HepG2 (cell line): ENCODE measurements at regions not wholly inside any gene's neighbourhood (a gene's known extent, or its start where the extent isn't known, plus 50 kb on each side); places are given as distances from the start of the nearest gene placed in this dataset.

Experiments used
- ATAC-seq: fragments of 200-7000 bp; cut with Tn5 transposase; 3 replicates; pipeline ENCODE4 v1.9.1; 2020; ENCODE audit warnings: mild to moderate bottlenecking, moderate library complexity
- BruUV-seq: library from RNA; stranded (reverse); fragments of 400-500 nt; replicated peaks from 2 replicates; lab custom pipeline; 2021; lab: Mats Ljungman, UMichigan
- CTCF ChIA-PET: fragments of 300-600 bp; formaldehyde crosslinking; extraction: SDS; loops from one replicate; lab custom pipeline; 2021; ENCODE audit warnings: low total read pairs, inconsistent platforms, low intra/inter-chr PET ratio; lab: Yijun Ruan, JAX
- POLR2A ChIA-PET: fragments of 350-600 bp; sonication (Branson Sonifier 250); formaldehyde crosslinking; loops from one replicate; lab custom pipeline; 2020; ENCODE audit warnings: antibody characterized with exemption, inconsistent platforms; lab: Yijun Ruan, JAX
- DNase-seq: peaks from one replicate; pipeline ENCODE4 v3.0.0-alpha.2; 2015; ENCODE audit warnings: low spot score
- FAIRE-seq: peaks from 3 replicates; lab custom pipeline; 2011; peaks lifted over from hg19 to GRCh38; lab: Jason Lieb, UNC
- H2AFZ ChIP-seq: one replicate; pipeline ENCODE4 v1.6.1; 2011; ENCODE audit warnings: low read length, inconsistent platforms
- H3K27ac ChIP-seq: fragments of 300-600 bp; 3 replicates; pipeline ENCODE4 v1.8.0; 2011; ENCODE audit warnings: mixed run types, mild to moderate bottlenecking, mixed read lengths, low read length, inconsistent platforms; ENCODE audit not compliant: insufficient read depth; ENCODE audit errors: extremely low read length
- H3K27me3 ChIP-seq, 2 experiments: fragments of 200-600 bp in 1 of 2; 2 replicates in 1 of 2; 3 replicates in 1 of 2; pipeline versions ENCODE4 v1.6.0 to v1.8.0; 2011; ENCODE audit warnings: low read length in 2 of 2, mild to moderate bottlenecking in 2 of 2, moderate library complexity in 2 of 2, inconsistent platforms in 1 of 2; ENCODE audit not compliant: insufficient read depth in 2 of 2, control insufficient read depth in 1 of 2
- H3K36me3 ChIP-seq, 2 experiments: fragments of 200-600 bp in 1 of 2; replicated peaks in 1 of 2; 2 replicates in 1 of 2; 3 replicates in 1 of 2; pipeline versions ENCODE4 v1.5.1 to v1.8.0; 2011; ENCODE audit warnings: low read length in 2 of 2, inconsistent platforms in 1 of 2; ENCODE audit not compliant: insufficient read depth in 2 of 2, control insufficient read depth in 1 of 2
- H3K4me1 ChIP-seq: 2 replicates; pipeline ENCODE4 v1.5.1; 2012; ENCODE audit warnings: low read length, inconsistent platforms; ENCODE audit not compliant: insufficient read depth
- H3K4me2 ChIP-seq: 2 replicates; pipeline ENCODE4 v1.6.0; 2011; ENCODE audit warnings: low read depth, low read length, inconsistent platforms
- H3K4me3 ChIP-seq, 3 experiments: fragments of 200-600 bp in 1 of 3; sonication (generic), shearing (Covaris generic) in 1 of 3; replicated peaks in 1 of 3; 2 replicates each; pipeline ENCODE4 v1.5.1; 2011 to 2016; ENCODE audit warnings: low read length in 3 of 3, inconsistent platforms in 2 of 3, low read depth in 2 of 3, mild to moderate bottlenecking in 2 of 3, control low read depth in 1 of 3, mixed read lengths in 1 of 3; ENCODE audit not compliant: insufficient read depth in 1 of 3
- H3K79me2 ChIP-seq: one replicate; pipeline ENCODE4 v1.6.1; 2011; ENCODE audit warnings: low read length, inconsistent platforms; ENCODE audit not compliant: insufficient read depth
- H3K9ac ChIP-seq: 2 replicates; pipeline ENCODE4 v1.6.0; 2011; ENCODE audit warnings: mild to moderate bottlenecking, low read depth, low read length, inconsistent platforms; ENCODE audit not compliant: insufficient read depth
- H3K9me3 ChIP-seq: 2 replicates; pipeline ENCODE4 v1.5.1; 2012; ENCODE audit warnings: mild to moderate bottlenecking, low read length
- H4K20me1 ChIP-seq: 2 replicates; pipeline ENCODE4 v1.6.0; 2011; ENCODE audit warnings: inconsistent platforms, mild to moderate bottlenecking, low read length, moderate library complexity; ENCODE audit not compliant: insufficient read depth
- ADNP ChIP-seq: sonication (generic); formaldehyde crosslinking; IDR thresholded peaks from 2 replicates; pipeline ENCODE4 v1.4.0; 2020; ENCODE audit warnings: missing genetic modification reagents
- EED ChIP-seq: sonication (generic); formaldehyde crosslinking; IDR thresholded peaks from 2 replicates; pipeline ENCODE4 v1.5.0; 2020; ENCODE audit warnings: mild to moderate bottlenecking, missing genetic modification reagents
- GATAD2A ChIP-seq: IDR thresholded peaks from 2 replicates; pipeline ENCODE4 v1.6.1; 2016
- MYNN ChIP-seq: sonication (generic); formaldehyde crosslinking; IDR thresholded peaks from 2 replicates; pipeline ENCODE4 v1.4.0; 2020; ENCODE audit warnings: mild to moderate bottlenecking, low read depth, missing genetic modification reagents
- SAFB2 ChIP-seq: sonication (generic); formaldehyde crosslinking; IDR thresholded peaks from 2 replicates; pipeline ENCODE4 v1.5.1; 2020; ENCODE audit warnings: missing genetic modification reagents, low read depth, mild to moderate bottlenecking, borderline replicate concordance
- SALL2 ChIP-seq: sonication (generic); formaldehyde crosslinking; IDR thresholded peaks from 2 replicates; pipeline ENCODE4 v1.8.1; 2023; ENCODE audit warnings: mild to moderate bottlenecking, missing genetic modification reagents, inconsistent platforms
- TAF15 ChIP-seq: fragments of 200-400 bp; formaldehyde crosslinking; IDR thresholded peaks from one replicate; pipeline ENCODE4 v1.6.1; 2018; ENCODE audit warnings: mild to moderate bottlenecking, low read depth, low read length; ENCODE audit not compliant: poor library complexity, severe bottlenecking
- TARDBP ChIP-seq: sonication (generic); formaldehyde crosslinking; IDR thresholded peaks from 2 replicates; pipeline ENCODE4 v1.8.0; 2022; ENCODE audit warnings: mild to moderate bottlenecking, missing genetic modification reagents
- THAP7 ChIP-seq: sonication (generic); formaldehyde crosslinking; IDR thresholded peaks from 2 replicates; pipeline ENCODE4 v1.8.1; 2023; ENCODE audit warnings: mild to moderate bottlenecking, missing genetic modification reagents
- ZBTB8A ChIP-seq: sonication (generic); formaldehyde crosslinking; IDR thresholded peaks from 2 replicates; pipeline ENCODE4 v1.4.0; 2020; ENCODE audit warnings: mild to moderate bottlenecking, low read depth, missing genetic modification reagents, borderline replicate concordance
- ZFP90 ChIP-seq: sonication (generic); formaldehyde crosslinking; IDR thresholded peaks from 2 replicates; pipeline ENCODE4 v1.8.0; 2022; ENCODE audit warnings: missing genetic modification reagents, mild to moderate bottlenecking, inconsistent platforms, borderline replicate concordance
- ZNF317 ChIP-seq: sonication (generic); formaldehyde crosslinking; IDR thresholded peaks from 2 replicates; pipeline ENCODE4 v1.5.0; 2020; ENCODE audit warnings: mild to moderate bottlenecking, missing genetic modification reagents
- ZNF33B ChIP-seq: sonication (generic); formaldehyde crosslinking; IDR thresholded peaks from 2 replicates; pipeline ENCODE4 v1.5.1; 2020; ENCODE audit warnings: mild to moderate bottlenecking, missing genetic modification reagents
- ZNF354B ChIP-seq: sonication (generic); formaldehyde crosslinking; IDR thresholded peaks from 2 replicates; pipeline ENCODE4 v1.8.0; 2022; ENCODE audit warnings: mild to moderate bottlenecking, missing genetic modification reagents
- ZNF383 ChIP-seq: sonication (generic); formaldehyde crosslinking; IDR thresholded peaks from 2 replicates; pipeline ENCODE4 v1.4.0; 2020; ENCODE audit warnings: missing genetic modification reagents, mild to moderate bottlenecking, borderline replicate concordance
- ZNF569 ChIP-seq: sonication (generic); formaldehyde crosslinking; IDR thresholded peaks from 2 replicates; pipeline ENCODE4 v1.5.0; 2020; ENCODE audit warnings: mild to moderate bottlenecking, missing genetic modification reagents, moderate library complexity, borderline replicate concordance
- in situ Hi-C: cut with HindIII; loops from 2 replicates; pipeline ENCODE4 v1.10.0; 2017; ENCODE audit warnings: low pct_unique_long_range_greater_than_20kb; ENCODE audit not compliant: extremely low pct_ligation_motif_present
- intact Hi-C: fragments of 100-400 bp; cut with micrococcal nuclease; formaldehyde crosslinking; loops from one replicate; pipeline ENCODE4 v1.10.0; 2022; ENCODE audit not compliant: unreplicated experiment
- TF ChIP-seq, protein P1 (sequence below): sonication (generic); formaldehyde crosslinking; IDR thresholded peaks from 2 replicates; pipeline ENCODE4 v1.8.1; 2022; ENCODE audit warnings: low read depth, mild to moderate bottlenecking, missing genetic modification reagents

- Histone ChIP-seq H3K27me3 (no peaks in the 10 kb centered on the region), H2AFZ (no peak overlapping the region), H4K20me1 (no peaks in the 10 kb centered on the region), H3K79me2 (no peaks in the 10 kb centered on the region), H3K36me3 (no peaks in the 10 kb centered on the region), H3K4me1 (no peaks in the 10 kb centered on the region), H3K27ac (no peak overlapping the region), H3K9me3 (no peaks in the 10 kb centered on the region), H3K4me3 (no peak overlapping the region), H3K4me2 (no peak overlapping the region), H3K9ac (no peak overlapping the region)
- BruUV-seq: no TSS peak
- no peak for TF ChIP-seq EED (CRISPR knock-in tag)
- no peak for TF ChIP-seq ZNF317 (CRISPR knock-in tag)
- TF ChIP-seq ADNP: no peak
- no peak for TF ChIP-seq TARDBP (CRISPR knock-in tag)
- no peak for TF ChIP-seq SAFB2 (CRISPR knock-in tag)
- TF ChIP-seq TAF15: no peak
- TF ChIP-seq ZNF354B (CRISPR knock-in tag): no peak
- TF ChIP-seq THAP7 (CRISPR knock-in tag): no peak
- no peak for TF ChIP-seq ZNF33B (CRISPR knock-in tag)
- no peak for TF ChIP-seq ZFP90
- TF ChIP-seq GATAD2A: no peak
- no peak for TF ChIP-seq SALL2 (CRISPR knock-in tag)
- no peak for TF ChIP-seq ZBTB8A (CRISPR knock-in tag)
- TF ChIP-seq, protein P1, sequence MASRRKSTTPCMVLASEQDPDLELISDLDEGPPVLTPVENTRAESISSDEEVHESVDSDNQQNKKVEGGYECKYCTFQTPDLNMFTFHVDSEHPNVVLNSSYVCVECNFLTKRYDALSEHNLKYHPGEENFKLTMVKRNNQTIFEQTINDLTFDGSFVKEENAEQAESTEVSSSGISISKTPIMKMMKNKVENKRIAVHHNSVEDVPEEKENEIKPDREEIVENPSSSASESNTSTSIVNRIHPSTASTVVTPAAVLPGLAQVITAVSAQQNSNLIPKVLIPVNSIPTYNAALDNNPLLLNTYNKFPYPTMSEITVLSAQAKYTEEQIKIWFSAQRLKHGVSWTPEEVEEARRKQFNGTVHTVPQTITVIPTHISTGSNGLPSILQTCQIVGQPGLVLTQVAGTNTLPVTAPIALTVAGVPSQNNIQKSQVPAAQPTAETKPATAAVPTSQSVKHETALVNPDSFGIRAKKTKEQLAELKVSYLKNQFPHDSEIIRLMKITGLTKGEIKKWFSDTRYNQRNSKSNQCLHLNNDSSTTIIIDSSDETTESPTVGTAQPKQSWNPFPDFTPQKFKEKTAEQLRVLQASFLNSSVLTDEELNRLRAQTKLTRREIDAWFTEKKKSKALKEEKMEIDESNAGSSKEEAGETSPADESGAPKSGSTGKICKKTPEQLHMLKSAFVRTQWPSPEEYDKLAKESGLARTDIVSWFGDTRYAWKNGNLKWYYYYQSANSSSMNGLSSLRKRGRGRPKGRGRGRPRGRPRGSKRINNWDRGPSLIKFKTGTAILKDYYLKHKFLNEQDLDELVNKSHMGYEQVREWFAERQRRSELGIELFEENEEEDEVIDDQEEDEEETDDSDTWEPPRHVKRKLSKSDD (CRISPR knock-in tag): no peak
- no peak for TF ChIP-seq ZNF569 (CRISPR knock-in tag)
- no peak for TF ChIP-seq MYNN
- no peak for TF ChIP-seq ZNF383 (CRISPR knock-in tag)
- in situ Hi-C loops: no loop called here
- CTCF ChIA-PET: no interaction called here
- intact Hi-C loops: loop anchor here (5.0 kb wide), 1 partner anchor 1202 kb away; no protein-coding TSS in a partner anchor
- FAIRE-seq: no peak
- ATAC-seq: no peak
- no peak for DNase-seq
- POLR2A ChIA-PET: no interaction called here
Measured at GRCh38 chr4:161285461-161285860, 878.3 kb downstream of the FSTL5 start.
